ENCODE measurements at regions not wholly inside any gene's neighbourhood (a gene's known extent, or its start where the extent isn't known, plus 50 kb on each side); places are given as distances from the start of the nearest gene placed in this dataset.

DNA sequence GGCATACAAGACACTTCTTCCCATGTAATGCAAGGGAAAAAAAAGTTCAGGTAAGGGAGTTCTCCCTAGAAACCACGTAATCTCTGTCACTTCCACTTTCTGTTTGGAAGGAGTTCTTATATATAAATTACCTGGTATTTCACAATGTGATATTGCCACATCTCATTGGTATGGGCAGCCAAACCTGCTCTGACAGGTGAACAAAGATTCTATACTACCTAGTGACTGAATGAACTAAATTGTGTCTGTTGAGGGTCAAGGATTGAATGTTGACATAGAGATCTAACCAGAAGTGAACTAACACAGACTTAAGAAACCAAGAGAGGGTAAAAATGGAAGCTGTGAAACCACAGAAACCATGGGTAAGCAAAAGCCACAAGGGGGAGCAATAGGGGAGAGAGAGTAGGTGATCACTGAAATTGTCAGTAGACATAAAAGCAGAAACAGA lies 161.3 kb downstream of the RPL10L start:
- TF ChIP-seq, protein P1, sequence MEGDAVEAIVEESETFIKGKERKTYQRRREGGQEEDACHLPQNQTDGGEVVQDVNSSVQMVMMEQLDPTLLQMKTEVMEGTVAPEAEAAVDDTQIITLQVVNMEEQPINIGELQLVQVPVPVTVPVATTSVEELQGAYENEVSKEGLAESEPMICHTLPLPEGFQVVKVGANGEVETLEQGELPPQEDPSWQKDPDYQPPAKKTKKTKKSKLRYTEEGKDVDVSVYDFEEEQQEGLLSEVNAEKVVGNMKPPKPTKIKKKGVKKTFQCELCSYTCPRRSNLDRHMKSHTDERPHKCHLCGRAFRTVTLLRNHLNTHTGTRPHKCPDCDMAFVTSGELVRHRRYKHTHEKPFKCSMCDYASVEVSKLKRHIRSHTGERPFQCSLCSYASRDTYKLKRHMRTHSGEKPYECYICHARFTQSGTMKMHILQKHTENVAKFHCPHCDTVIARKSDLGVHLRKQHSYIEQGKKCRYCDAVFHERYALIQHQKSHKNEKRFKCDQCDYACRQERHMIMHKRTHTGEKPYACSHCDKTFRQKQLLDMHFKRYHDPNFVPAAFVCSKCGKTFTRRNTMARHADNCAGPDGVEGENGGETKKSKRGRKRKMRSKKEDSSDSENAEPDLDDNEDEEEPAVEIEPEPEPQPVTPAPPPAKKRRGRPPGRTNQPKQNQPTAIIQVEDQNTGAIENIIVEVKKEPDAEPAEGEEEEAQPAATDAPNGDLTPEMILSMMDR (conservative IDR thresholded peaks at IDR 0.05; ENCODE audit: control insufficient read depth, insufficient read depth, low read depth, low read length), result no peak
- DNase-seq (ENCODE audit: low read depth), result no peak
- H3K4me3 ChIP-seq (ENCODE audit: control insufficient read depth, low read depth, low read length), result no peak overlapping the region

DNA sequence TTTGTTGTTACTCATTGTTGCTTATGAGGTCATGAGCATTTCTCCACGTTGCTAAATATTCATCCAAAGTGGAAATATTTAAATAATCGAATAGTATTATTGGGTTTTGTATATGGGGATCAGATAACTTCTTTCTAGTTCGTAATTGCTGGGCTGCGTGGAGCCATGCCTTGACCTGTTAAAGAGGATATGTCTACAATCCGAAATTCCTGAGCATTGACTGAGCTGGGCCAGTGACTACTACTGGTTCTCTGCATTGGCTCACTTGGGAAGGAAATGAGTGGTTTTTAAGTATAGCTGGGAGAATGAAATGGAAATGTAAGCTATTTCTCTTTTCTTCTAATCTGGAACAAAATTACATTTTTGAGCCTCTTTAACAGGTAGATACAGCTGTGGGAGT lies 163.2 kb downstream of the RPL10L start:
- DNase-seq (ENCODE audit: low read depth), result no peak
- no peak overlapping the region for H3K4me3 ChIP-seq (ENCODE audit: control insufficient read depth, low read depth, low read length)
- TF ChIP-seq, protein P1 (conservative IDR thresholded peaks at IDR 0.05; ENCODE audit: control insufficient read depth, insufficient read depth, low read depth, low read length), result no peak

DNA sequence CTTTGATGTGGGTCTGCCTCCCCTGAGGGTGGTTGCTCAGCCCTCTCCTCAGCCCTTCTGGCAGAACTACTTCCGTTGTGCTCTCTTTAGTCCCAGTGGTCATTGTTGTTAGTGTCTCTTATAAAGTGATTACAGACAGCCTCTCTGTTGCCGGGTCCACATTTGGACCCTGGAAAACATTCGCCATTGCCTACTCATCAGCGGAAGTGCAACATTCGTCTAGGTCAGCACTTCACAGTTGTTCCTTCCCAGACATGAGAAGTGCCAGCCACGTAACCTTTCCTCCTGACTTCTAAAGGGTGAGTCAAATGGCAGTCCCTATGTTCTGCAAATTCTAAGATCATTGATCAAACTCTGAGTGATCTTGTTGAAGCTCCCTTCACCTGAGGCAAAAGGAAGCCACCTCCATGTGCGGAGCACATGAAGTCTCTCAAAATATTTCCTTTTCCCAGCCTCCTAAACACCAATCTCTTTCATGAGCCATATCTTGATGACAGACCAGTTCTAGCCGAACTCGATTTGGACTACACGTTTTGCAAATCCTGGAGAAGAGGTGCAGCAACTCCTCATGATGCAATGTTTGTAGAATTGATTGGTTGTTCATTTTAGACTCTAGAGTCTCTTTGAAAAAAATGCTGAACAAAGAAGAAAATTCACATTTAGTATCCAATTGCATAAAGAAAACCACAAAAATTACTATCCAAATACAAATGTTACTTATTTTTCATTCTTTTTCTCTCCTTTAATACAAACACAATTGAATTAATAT lies 163.8 kb downstream of the RPL10L start:
- TF ChIP-seq, protein P1 (conservative IDR thresholded peaks at IDR 0.05; ENCODE audit: control insufficient read depth, insufficient read depth, low read depth, low read length), result no peak
- no peak for DNase-seq (ENCODE audit: low read depth)
- H3K4me3 ChIP-seq (ENCODE audit: control insufficient read depth, low read depth, low read length), result no peak overlapping the region

DNA sequence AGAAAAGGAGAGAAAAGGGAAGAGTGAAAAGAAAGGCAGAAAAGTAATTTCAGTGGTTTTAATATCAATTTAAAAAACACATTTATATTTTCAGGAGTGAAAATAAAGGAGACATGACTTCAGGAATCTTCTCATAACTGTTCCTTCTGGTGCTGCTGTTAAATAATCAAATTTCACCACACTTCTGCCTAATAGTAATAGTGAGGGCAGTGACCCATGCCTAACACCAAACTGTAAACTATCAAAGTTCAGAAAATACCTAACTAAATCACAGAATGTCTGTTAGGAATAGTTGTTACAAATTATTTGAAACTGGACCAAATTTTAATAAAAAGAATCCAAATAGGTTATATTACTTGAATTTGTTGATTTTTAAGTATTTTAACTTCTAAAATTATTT lies 169.4 kb downstream of the RPL10L start:
- TF ChIP-seq, protein P1 (conservative IDR thresholded peaks at IDR 0.05; ENCODE audit: control insufficient read depth, insufficient read depth, low read depth, low read length), result no peak
- no peak for DNase-seq (ENCODE audit: low read depth)
- H3K4me3 ChIP-seq (ENCODE audit: control insufficient read depth, low read depth, low read length), result no peak overlapping the region

DNA sequence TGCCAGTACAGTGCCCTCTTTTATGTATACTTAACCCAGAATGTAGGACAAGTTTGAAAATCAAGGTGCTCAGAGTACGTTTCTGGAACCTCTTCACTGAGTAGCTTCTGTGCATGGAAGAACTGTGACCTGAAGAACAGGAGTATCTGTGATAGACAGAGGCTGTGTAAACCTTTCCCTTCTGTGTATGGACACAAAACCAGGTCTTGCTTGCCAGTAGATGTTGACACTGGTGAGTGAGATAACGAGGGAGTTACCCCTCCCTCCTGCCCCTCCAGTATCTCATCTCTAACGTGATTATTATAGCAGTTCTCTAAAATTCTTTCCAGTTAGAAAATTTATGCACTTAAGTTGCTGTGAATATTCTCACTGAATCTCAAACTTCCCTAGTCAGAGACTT lies 170.8 kb downstream of the RPL10L start:
- no peak overlapping the region for H3K4me3 ChIP-seq (ENCODE audit: control insufficient read depth, low read depth, low read length)
- no peak for DNase-seq (ENCODE audit: low read depth)
- TF ChIP-seq, protein P1 (conservative IDR thresholded peaks at IDR 0.05; ENCODE audit: control insufficient read depth, insufficient read depth, low read depth, low read length), result no peak

DNA sequence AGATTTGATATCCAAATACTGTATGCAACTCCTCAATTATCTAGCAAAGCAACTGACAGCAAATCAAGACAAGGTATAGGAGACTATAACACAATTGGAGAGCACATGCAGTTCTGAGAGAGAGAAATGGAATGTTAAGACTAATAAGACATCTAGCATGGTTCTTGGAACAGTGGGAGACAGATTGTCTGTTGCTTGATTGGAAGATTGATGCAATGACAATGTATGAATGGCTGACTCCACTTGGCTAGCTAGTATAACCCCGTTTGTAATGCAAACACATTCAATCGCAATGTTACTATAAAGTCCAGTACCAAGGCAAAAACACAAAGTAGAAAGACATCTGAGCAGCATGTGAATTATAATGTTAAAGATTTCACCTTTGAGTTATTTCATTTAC lies 179.3 kb downstream of the RPL10L start:
- H3K4me3 ChIP-seq (ENCODE audit: control insufficient read depth, low read depth, low read length), result no peak overlapping the region
- TF ChIP-seq, protein P1 (conservative IDR thresholded peaks at IDR 0.05; ENCODE audit: control insufficient read depth, insufficient read depth, low read depth, low read length), result no peak
- DNase-seq (ENCODE audit: low read depth), result no peak
